ENCODE measurements at regions not wholly inside any gene's neighbourhood (a gene's known extent, or its start where the extent isn't known, plus 50 kb on each side); places are given as distances from the start of the nearest gene placed in this dataset.

DNA sequence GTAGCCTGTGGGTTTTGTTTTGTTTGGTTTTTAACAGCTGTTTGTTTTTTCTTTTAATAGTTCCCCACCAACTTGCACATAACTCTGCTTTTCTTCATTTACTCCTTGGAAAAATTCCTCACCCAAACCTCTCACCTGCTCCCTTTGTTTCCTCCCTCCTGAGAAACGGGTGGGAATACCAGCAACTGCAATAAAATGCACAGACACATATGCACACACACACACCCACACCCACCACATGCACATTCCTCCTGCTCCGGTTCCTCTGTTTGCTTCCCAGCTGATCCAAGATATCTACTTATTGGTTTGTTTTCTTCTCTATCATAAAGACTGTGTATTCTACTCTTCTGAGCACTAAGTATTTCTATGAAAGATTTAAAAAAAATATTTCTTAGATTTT lies 161.1 kb upstream of the EPHA7 start:
- Histone ChIP-seq H3K36me3 (ENCODE audit: control insufficient read depth in 2 of 2, insufficient read depth in 2 of 2, low read length in 2 of 2) (no peaks in the 10 kb centered on the region), H3K9me3 (ENCODE audit: control insufficient read depth in 2 of 2, low read length in 2 of 2) (no peaks in the 10 kb centered on the region), H3K9ac (ENCODE audit: low read depth in 1 of 2, low read length in 2 of 2) (no peak overlapping the region), H3K4me1 (ENCODE audit: control insufficient read depth in 2 of 2, insufficient read depth in 2 of 2, low read length in 2 of 2) (no peaks in the 10 kb centered on the region), H3K4me3 (ENCODE audit: low read length in 2 of 2) (no peak overlapping the region), H3K27ac (ENCODE audit: low read depth in 2 of 2, low read length in 2 of 2) (no peak overlapping the region), H3K27me3 (ENCODE audit: control insufficient read depth in 2 of 2, insufficient read depth in 2 of 2, low read length in 2 of 2) (no peaks in the 10 kb centered on the region)

DNA sequence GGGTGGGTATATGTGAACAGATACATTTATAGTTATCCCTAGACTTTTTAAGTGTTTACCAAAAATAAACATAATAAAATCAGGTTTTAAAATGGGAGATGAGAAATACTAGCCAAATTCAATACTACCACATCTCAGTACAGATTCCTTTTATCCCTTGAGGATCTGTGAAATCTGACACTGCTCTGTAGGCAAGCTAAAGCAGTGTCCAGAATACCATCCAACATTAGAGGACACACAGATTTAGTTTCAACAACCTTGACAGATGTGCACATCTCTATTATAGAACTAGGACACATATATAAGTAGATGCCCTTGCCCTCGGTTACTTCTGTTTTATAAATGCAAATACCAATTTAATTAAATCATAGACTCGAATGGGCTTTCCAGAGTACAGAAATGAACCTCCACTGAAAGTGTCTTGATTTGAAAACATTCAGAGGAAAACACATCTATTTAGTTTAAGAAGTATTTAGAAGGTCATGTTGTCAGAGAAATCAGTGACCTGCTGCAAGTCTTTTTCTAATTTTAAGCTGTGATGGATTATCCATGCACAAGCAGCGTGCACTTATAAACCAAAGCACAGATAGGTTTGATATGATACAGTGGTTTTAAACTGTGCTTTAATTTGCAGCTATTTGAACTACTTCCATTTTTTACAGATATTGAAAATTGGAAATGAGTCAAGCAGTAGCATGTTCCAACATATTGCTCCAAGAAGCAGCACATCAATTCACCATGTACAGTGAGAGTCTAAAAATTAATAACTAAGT lies 156.3 kb upstream of the EPHA7 start:
- no peak overlapping the region for H3K27ac ChIP-seq (ENCODE audit: low read depth in 2 of 2, low read length in 2 of 2)

DNA sequence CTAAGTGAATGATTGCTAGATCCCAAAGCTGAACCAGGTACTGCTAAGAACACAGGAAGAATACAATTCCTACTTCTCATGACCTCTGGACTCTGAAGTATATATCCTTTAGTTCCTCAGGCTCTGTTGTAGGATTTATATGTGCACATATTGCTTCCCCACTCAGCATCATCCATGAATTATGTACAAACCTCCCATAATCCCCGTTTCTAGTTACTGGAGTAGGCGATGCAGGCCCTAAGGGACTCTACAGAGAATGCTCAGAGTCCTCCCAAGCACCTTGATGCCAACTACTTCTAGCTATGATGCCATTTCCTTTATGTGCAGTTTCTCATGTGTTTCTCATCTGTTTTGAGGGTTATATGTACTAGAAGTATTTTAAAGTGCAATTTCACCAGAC lies 154.9 kb upstream of the EPHA7 start:
- Histone ChIP-seq H3K27ac (ENCODE audit: low read depth in 2 of 2, low read length in 2 of 2) (no peak overlapping the region), H3K36me3 (ENCODE audit: control insufficient read depth in 2 of 2, insufficient read depth in 2 of 2, low read length in 2 of 2) (no peaks in the 10 kb centered on the region), H3K4me3 (ENCODE audit: low read length in 2 of 2) (no peak overlapping the region), H3K9me3 (ENCODE audit: control insufficient read depth in 2 of 2, low read length in 2 of 2) (no peaks in the 10 kb centered on the region), H3K9ac (ENCODE audit: low read depth in 1 of 2, low read length in 2 of 2) (no peak overlapping the region), H3K27me3 (ENCODE audit: control insufficient read depth in 2 of 2, insufficient read depth in 2 of 2, low read length in 2 of 2) (no peaks in the 10 kb centered on the region), H3K4me1 (ENCODE audit: control insufficient read depth in 2 of 2, insufficient read depth in 2 of 2, low read length in 2 of 2) (no peaks in the 10 kb centered on the region)

More for the DNA sequence above, 156.3 kb upstream of the EPHA7 start:
- no peaks in the 10 kb centered on the region for H3K9me3 ChIP-seq (ENCODE audit: control insufficient read depth in 2 of 2, low read length in 2 of 2)
- no peak overlapping the region for H3K4me3 ChIP-seq (ENCODE audit: low read length in 2 of 2)
- H3K4me1 ChIP-seq (ENCODE audit: control insufficient read depth in 2 of 2, insufficient read depth in 2 of 2, low read length in 2 of 2): no peaks in the 10 kb centered on the region
- no peaks in the 10 kb centered on the region for H3K36me3 ChIP-seq (ENCODE audit: control insufficient read depth in 2 of 2, insufficient read depth in 2 of 2, low read length in 2 of 2)
- H3K9ac ChIP-seq (ENCODE audit: low read depth in 1 of 2, low read length in 2 of 2): no peak overlapping the region
- H3K27me3 ChIP-seq (ENCODE audit: control insufficient read depth in 2 of 2, insufficient read depth in 2 of 2, low read length in 2 of 2): no peaks in the 10 kb centered on the region

DNA sequence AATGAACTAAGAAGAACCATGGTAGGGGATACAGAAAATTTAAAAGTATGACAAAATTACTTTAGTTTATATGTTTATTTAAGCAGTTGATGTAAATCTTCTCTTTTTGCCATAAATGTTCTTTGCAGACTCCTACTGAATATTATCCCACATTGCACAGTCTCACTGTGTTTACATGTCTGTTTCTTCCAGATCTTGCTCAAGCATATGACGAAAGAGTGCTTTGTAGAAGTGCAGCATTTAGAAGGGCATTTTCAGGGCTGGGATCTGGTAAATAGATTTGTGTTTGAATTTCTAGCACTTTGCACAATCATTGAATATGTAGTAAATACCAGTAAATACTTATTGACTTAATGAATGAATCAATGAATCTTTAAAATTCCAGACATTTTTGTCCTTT lies 152.0 kb upstream of the EPHA7 start:
- Histone ChIP-seq H3K9me3 (ENCODE audit: control insufficient read depth in 2 of 2, low read length in 2 of 2) (no peaks in the 10 kb centered on the region), H3K4me3 (ENCODE audit: low read length in 2 of 2) (no peak overlapping the region), H3K9ac (ENCODE audit: low read depth in 1 of 2, low read length in 2 of 2) (no peak overlapping the region), H3K36me3 (ENCODE audit: control insufficient read depth in 2 of 2, insufficient read depth in 2 of 2, low read length in 2 of 2) (no peaks in the 10 kb centered on the region), H3K4me1 (ENCODE audit: control insufficient read depth in 2 of 2, insufficient read depth in 2 of 2, low read length in 2 of 2) (no peaks in the 10 kb centered on the region), H3K27ac (ENCODE audit: low read depth in 2 of 2, low read length in 2 of 2) (no peak overlapping the region), H3K27me3 (ENCODE audit: control insufficient read depth in 2 of 2, insufficient read depth in 2 of 2, low read length in 2 of 2) (no peaks in the 10 kb centered on the region)

DNA sequence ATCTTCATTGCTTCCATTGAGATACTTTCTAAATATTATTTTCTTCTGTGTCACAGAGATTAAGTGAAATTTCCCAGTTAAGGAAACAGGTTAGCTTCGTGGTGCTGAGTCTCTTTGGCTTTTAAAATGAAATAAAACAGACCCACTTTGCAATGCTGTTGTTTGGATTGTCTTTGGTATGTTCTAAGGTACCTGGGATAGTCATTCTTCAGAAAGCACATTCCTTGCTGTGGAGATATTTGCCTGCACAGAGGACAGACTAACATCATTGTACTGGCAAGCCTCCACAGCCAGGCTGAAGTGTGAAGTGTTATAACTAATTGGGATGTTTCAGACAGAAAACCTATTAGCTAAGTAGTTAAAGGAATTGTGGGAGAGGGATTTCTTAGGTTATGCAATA lies 148.8 kb upstream of the EPHA7 start:
- H3K9me3 ChIP-seq (ENCODE audit: control insufficient read depth in 2 of 2, low read length in 2 of 2): no peaks in the 10 kb centered on the region
- no peaks in the 10 kb centered on the region for H3K4me1 ChIP-seq (ENCODE audit: control insufficient read depth in 2 of 2, insufficient read depth in 2 of 2, low read length in 2 of 2)
- no peak overlapping the region for H3K27ac ChIP-seq (ENCODE audit: low read depth in 2 of 2, low read length in 2 of 2)
- H3K27me3 ChIP-seq (ENCODE audit: control insufficient read depth in 2 of 2, insufficient read depth in 2 of 2, low read length in 2 of 2): no peaks in the 10 kb centered on the region
- no peak overlapping the region for H3K4me3 ChIP-seq (ENCODE audit: low read length in 2 of 2)
- no peaks in the 10 kb centered on the region for H3K36me3 ChIP-seq (ENCODE audit: control insufficient read depth in 2 of 2, insufficient read depth in 2 of 2, low read length in 2 of 2)
- no peak overlapping the region for H3K9ac ChIP-seq (ENCODE audit: low read depth in 1 of 2, low read length in 2 of 2)

DNA sequence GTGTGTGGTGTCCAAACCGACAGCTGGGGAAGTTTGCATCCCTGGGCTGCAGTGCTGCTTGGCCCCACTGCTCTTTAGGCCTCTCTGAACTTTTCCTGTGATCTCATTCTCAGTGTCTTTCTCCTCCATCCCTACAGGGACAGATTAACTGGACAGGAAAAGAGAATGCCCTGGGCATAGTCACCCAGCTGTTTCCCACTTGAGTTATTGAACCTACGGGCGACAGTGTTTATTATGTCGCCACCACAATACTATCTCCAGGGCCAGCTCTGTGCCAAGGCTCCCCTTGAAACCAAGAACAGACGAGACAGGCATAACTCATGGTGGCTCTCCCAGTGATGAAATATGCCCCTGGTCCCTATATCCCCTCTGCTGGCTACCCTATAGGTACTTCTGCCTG lies 147.8 kb upstream of the EPHA7 start:
- no peaks in the 10 kb centered on the region for H3K9me3 ChIP-seq (ENCODE audit: control insufficient read depth in 2 of 2, low read length in 2 of 2)
- no peak overlapping the region for H3K27ac ChIP-seq (ENCODE audit: low read depth in 2 of 2, low read length in 2 of 2)
- no peaks in the 10 kb centered on the region for H3K27me3 ChIP-seq (ENCODE audit: control insufficient read depth in 2 of 2, insufficient read depth in 2 of 2, low read length in 2 of 2)
- H3K9ac ChIP-seq (ENCODE audit: low read depth in 1 of 2, low read length in 2 of 2): no peak overlapping the region
- no peaks in the 10 kb centered on the region for H3K4me1 ChIP-seq (ENCODE audit: control insufficient read depth in 2 of 2, insufficient read depth in 2 of 2, low read length in 2 of 2)
- H3K36me3 ChIP-seq (ENCODE audit: control insufficient read depth in 2 of 2, insufficient read depth in 2 of 2, low read length in 2 of 2): no peaks in the 10 kb centered on the region
- H3K4me3 ChIP-seq (ENCODE audit: low read length in 2 of 2): no peak overlapping the region

DNA sequence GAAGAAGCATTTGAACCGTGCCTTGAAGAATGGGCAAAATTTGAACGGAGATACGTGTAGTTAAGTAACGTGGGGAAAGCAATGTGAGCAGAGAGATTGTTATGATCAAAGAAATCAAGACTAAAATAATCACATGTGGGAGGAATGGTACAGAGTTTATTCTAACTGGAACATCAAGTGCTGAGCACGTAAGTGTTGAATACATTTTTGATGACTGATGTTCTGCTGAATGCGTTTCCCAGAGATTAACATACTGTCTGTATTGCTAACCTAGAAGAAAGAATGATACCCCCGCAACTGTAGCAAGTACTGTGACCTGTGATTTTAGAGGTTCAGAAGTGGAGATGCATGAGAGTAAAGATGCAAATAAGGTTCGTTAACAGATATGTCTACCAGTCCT lies 146.9 kb upstream of the EPHA7 start:
- H3K36me3 ChIP-seq (ENCODE audit: control insufficient read depth in 2 of 2, insufficient read depth in 2 of 2, low read length in 2 of 2): no peaks in the 10 kb centered on the region
- no peak overlapping the region for H3K27ac ChIP-seq (ENCODE audit: low read depth in 2 of 2, low read length in 2 of 2)
- no peak overlapping the region for H3K4me3 ChIP-seq (ENCODE audit: low read length in 2 of 2)
- no peaks in the 10 kb centered on the region for H3K4me1 ChIP-seq (ENCODE audit: control insufficient read depth in 2 of 2, insufficient read depth in 2 of 2, low read length in 2 of 2)
- no peak overlapping the region for H3K9ac ChIP-seq (ENCODE audit: low read depth in 1 of 2, low read length in 2 of 2)
- no peaks in the 10 kb centered on the region for H3K9me3 ChIP-seq (ENCODE audit: control insufficient read depth in 2 of 2, low read length in 2 of 2)
- H3K27me3 ChIP-seq (ENCODE audit: control insufficient read depth in 2 of 2, insufficient read depth in 2 of 2, low read length in 2 of 2): no peaks in the 10 kb centered on the region

DNA sequence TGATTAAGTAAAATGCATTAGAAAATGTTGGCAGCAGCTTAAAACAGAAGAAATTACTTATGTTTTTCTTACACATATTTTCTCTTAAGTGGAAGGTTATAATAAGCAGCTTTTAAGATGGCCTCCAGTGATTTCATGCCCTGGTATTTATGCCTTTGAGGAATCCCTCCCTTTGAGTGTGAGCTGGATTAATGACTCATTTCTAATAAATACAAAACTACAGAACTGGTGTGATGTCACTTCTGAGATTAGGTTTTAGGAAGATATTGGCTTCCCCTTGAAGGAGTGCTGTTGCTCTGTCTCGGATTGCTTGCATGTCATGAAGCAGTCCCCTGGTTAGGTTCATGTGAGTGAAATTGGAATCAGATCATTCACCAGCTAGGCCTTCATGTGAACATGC lies 143.2 kb upstream of the EPHA7 start:
- H3K4me1 ChIP-seq (ENCODE audit: control insufficient read depth in 2 of 2, insufficient read depth in 2 of 2, low read length in 2 of 2): no peaks in the 10 kb centered on the region

DNA sequence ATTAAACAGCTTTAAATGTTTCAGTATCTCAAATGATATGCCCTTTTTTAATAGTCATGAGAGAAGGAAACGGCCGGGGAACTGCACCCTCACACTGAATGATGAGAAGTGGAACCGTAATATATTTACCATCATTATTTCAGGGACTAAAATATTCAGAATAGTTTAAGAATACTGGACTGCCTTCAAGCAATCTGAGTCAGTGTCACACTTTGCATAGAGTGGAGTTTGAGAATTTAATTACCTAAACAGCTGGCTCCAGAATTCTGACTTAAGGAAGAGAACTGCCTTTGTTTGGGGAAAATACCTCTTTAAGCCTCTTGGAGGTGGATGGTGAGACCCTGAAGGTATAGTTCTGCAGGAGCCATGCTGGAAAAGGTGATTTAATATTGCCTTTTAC lies 135.9 kb upstream of the EPHA7 start:
- H3K4me3 ChIP-seq (ENCODE audit: low read length in 2 of 2): no peak overlapping the region
- H3K27ac ChIP-seq (ENCODE audit: low read depth in 2 of 2, low read length in 2 of 2): no peak overlapping the region
- H3K36me3 ChIP-seq (ENCODE audit: control insufficient read depth in 2 of 2, insufficient read depth in 2 of 2, low read length in 2 of 2): no peaks in the 10 kb centered on the region
- H3K9me3 ChIP-seq (ENCODE audit: control insufficient read depth in 2 of 2, low read length in 2 of 2): no peaks in the 10 kb centered on the region
- no peaks in the 10 kb centered on the region for H3K4me1 ChIP-seq (ENCODE audit: control insufficient read depth in 2 of 2, insufficient read depth in 2 of 2, low read length in 2 of 2)
- no peaks in the 10 kb centered on the region for H3K27me3 ChIP-seq (ENCODE audit: control insufficient read depth in 2 of 2, insufficient read depth in 2 of 2, low read length in 2 of 2)
- H3K9ac ChIP-seq (ENCODE audit: low read depth in 1 of 2, low read length in 2 of 2): no peak overlapping the region

More for the DNA sequence above, 143.2 kb upstream of the EPHA7 start:
- Histone ChIP-seq H3K9me3 (ENCODE audit: control insufficient read depth in 2 of 2, low read length in 2 of 2) (no peaks in the 10 kb centered on the region), H3K27ac (ENCODE audit: low read depth in 2 of 2, low read length in 2 of 2) (no peak overlapping the region), H3K27me3 (ENCODE audit: control insufficient read depth in 2 of 2, insufficient read depth in 2 of 2, low read length in 2 of 2) (no peaks in the 10 kb centered on the region), H3K9ac (ENCODE audit: low read depth in 1 of 2, low read length in 2 of 2) (no peak overlapping the region), H3K36me3 (ENCODE audit: control insufficient read depth in 2 of 2, insufficient read depth in 2 of 2, low read length in 2 of 2) (no peaks in the 10 kb centered on the region), H3K4me3 (ENCODE audit: low read length in 2 of 2) (no peak overlapping the region)

DNA sequence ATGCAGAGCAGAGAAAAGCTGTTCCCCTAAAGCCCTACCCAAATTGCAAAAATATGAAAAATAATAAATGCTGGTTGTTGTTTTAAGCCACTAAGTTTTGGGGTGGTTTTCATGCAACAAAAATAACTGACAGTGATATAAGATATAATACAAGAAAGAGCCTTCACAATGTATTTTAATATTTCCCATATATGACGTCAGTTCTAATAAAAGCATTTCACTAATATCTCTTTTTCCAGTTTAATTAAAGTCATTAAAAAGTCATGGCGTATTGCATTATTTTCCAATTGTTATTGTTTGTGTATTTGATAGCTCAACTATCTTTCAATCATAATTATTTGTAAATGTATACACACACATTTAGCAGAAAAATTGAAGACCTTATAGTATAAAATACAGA lies 134.7 kb upstream of the EPHA7 start:
- H3K36me3 ChIP-seq (ENCODE audit: control insufficient read depth in 2 of 2, insufficient read depth in 2 of 2, low read length in 2 of 2): no peaks in the 10 kb centered on the region
- no peak overlapping the region for H3K27ac ChIP-seq (ENCODE audit: low read depth in 2 of 2, low read length in 2 of 2)
- H3K9ac ChIP-seq (ENCODE audit: low read depth in 1 of 2, low read length in 2 of 2): no peak overlapping the region
- no peaks in the 10 kb centered on the region for H3K9me3 ChIP-seq (ENCODE audit: control insufficient read depth in 2 of 2, low read length in 2 of 2)
- H3K27me3 ChIP-seq (ENCODE audit: control insufficient read depth in 2 of 2, insufficient read depth in 2 of 2, low read length in 2 of 2): no peaks in the 10 kb centered on the region
- H3K4me3 ChIP-seq (ENCODE audit: low read length in 2 of 2): no peak overlapping the region
- no peaks in the 10 kb centered on the region for H3K4me1 ChIP-seq (ENCODE audit: control insufficient read depth in 2 of 2, insufficient read depth in 2 of 2, low read length in 2 of 2)
